ENCODE measurements at regions not wholly inside any gene's neighbourhood (a gene's known extent, or its start where the extent isn't known, plus 50 kb on each side); places are given as distances from the start of the nearest gene placed in this dataset.

- TF ChIP-seq CTCF (IDR thresholded peaks at IDR 0.05): no peak
- TF ChIP-seq EZH2phosphoT487 (IDR thresholded peaks at IDR 0.05): no peak
These were observed 827.7 kb upstream of the BRINP3 start for GRCh38 chr1:191305370-191305769.
